ENCODE measurements at regions not wholly inside any gene's neighbourhood (a gene's known extent, or its start where the extent isn't known, plus 50 kb on each side); places are given as distances from the start of the nearest gene placed in this dataset.

- no peak for TF ChIP-seq CTCF (conservative IDR thresholded peaks at IDR 0.05 in 1 of 2, IDR thresholded peaks at IDR 0.05 in 1 of 2; ENCODE audit: extremely low read depth in 1 of 2, insufficient read depth in 1 of 2, low read depth in 1 of 2, low read length in 2 of 2)
- TF ChIP-seq EZH2 (IDR thresholded peaks at IDR 0.05; ENCODE audit: borderline replicate concordance, low read length): no peak
These were observed 252.6 kb downstream of the MED10 start for GRCh38 chr5:6125781-6126180.

Data from mammary epithelial cell (primary cell).